MM.1S (cell line): ENCODE measurements at regions not wholly inside any gene's neighbourhood (a gene's known extent, or its start where the extent isn't known, plus 50 kb on each side); places are given as distances from the start of the nearest gene placed in this dataset.

Source experiments
- EZH2 ChIP-seq: fragments of 300-600 bp; sonication (generic); optimal IDR thresholded peaks from 2 replicates; pipeline ENCODE3; 2017; ENCODE audit warnings: low read depth, mild to moderate bottlenecking, antibody characterized with exemption, low read length, mixed read lengths
- TF ChIP-seq, protein P1 (sequence below): fragments of 300-600 bp; sonication (generic); IDR thresholded peaks from 2 replicates; pipeline ENCODE4 v1.5.1; 2016; ENCODE audit warnings: antibody characterized with exemption, low read length, mixed read lengths

DNA sequence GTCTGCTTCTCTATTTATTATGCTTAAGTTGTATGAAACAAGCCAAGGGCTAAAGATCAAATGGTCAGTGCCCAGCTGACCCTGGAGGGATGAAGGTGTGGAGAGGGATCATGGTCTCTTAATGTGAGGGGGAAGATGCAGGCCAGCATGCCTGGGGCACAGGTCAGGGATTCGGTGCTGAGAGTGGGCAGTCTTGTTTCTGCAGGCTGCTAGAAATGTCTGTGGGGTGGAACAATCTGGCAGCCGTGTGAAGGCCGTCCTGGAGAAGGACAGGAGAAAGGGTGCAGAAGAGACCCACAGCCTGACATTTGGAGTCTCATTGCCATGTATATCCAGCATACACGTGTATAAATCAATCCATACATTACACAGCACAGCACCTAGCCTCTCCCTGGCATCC, 258.3 kb upstream of the MOCS1 start:
- TF ChIP-seq, protein P1, sequence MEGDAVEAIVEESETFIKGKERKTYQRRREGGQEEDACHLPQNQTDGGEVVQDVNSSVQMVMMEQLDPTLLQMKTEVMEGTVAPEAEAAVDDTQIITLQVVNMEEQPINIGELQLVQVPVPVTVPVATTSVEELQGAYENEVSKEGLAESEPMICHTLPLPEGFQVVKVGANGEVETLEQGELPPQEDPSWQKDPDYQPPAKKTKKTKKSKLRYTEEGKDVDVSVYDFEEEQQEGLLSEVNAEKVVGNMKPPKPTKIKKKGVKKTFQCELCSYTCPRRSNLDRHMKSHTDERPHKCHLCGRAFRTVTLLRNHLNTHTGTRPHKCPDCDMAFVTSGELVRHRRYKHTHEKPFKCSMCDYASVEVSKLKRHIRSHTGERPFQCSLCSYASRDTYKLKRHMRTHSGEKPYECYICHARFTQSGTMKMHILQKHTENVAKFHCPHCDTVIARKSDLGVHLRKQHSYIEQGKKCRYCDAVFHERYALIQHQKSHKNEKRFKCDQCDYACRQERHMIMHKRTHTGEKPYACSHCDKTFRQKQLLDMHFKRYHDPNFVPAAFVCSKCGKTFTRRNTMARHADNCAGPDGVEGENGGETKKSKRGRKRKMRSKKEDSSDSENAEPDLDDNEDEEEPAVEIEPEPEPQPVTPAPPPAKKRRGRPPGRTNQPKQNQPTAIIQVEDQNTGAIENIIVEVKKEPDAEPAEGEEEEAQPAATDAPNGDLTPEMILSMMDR, result no peak
- no peak for TF ChIP-seq EZH2
